Endothelial cell of hepatic sinusoid (primary cell): ENCODE measurements at regions not wholly inside any gene's neighbourhood (a gene's known extent, or its start where the extent isn't known, plus 50 kb on each side); places are given as distances from the start of the nearest gene placed in this dataset.

Source experiments
- in situ Hi-C: cut with HindIII; loops from 2 replicates; pipeline ENCODE4 v1.10.0; 2017; ENCODE audit warnings: low sequenced_read_pairs

- in situ Hi-C loops = no loop called here
Observed at GRCh38 chr16:73546341-73546845, 498.5 kb upstream of the ZFHX3 start.

GRCh38 chr16:73545755-73546154 is 497.8 kb upstream of the ZFHX3 start:
- in situ Hi-C loops = no loop called here

GRCh38 chr16:73545290-73545689 is 497.4 kb upstream of the ZFHX3 start:
- in situ Hi-C loops = no loop called here

- in situ Hi-C loops = no loop called here
Observed at GRCh38 chr16:73544826-73545225, 496.9 kb upstream of the ZFHX3 start.

GRCh38 chr16:73543970-73544599 is 496.2 kb upstream of the ZFHX3 start:
- in situ Hi-C loops = no loop called here

GRCh38 chr16:73543331-73543969 is 495.5 kb upstream of the ZFHX3 start:
- in situ Hi-C loops = no loop called here

- in situ Hi-C loops = no loop called here
Observed at GRCh38 chr16:73542885-73543284, 495.0 kb upstream of the ZFHX3 start.

GRCh38 chr16:73537921-73538320 is 490.0 kb upstream of the ZFHX3 start:
- in situ Hi-C loops = no loop called here

GRCh38 chr16:73536931-73537330 is 489.0 kb upstream of the ZFHX3 start:
- in situ Hi-C loops = no loop called here

- in situ Hi-C loops = no loop called here
Observed at GRCh38 chr16:73531021-73531420, 483.1 kb upstream of the ZFHX3 start.

- in situ Hi-C loops = no loop called here
Observed at GRCh38 chr16:73530529-73530928, 482.6 kb upstream of the ZFHX3 start.

- in situ Hi-C loops = no loop called here
Observed at GRCh38 chr16:73529303-73530012, 481.5 kb upstream of the ZFHX3 start.

- in situ Hi-C loops = no loop called here
Observed at GRCh38 chr16:73527187-73527586, 479.3 kb upstream of the ZFHX3 start.

- in situ Hi-C loops = no loop called here
Observed at GRCh38 chr16:73526011-73526804, 478.3 kb upstream of the ZFHX3 start.

GRCh38 chr16:73523209-73523608 is 475.3 kb upstream of the ZFHX3 start:
- in situ Hi-C loops = no loop called here

GRCh38 chr16:73521499-73521898 is 473.6 kb upstream of the ZFHX3 start:
- in situ Hi-C loops = no loop called here

GRCh38 chr16:73515616-73516015 is 467.7 kb upstream of the ZFHX3 start:
- in situ Hi-C loops = no loop called here

GRCh38 chr16:73510852-73511251 is 462.9 kb upstream of the ZFHX3 start:
- in situ Hi-C loops = no loop called here

- in situ Hi-C loops = no loop called here
Observed at GRCh38 chr16:73506568-73507056, 458.7 kb upstream of the ZFHX3 start.

GRCh38 chr16:73505577-73505976 is 457.6 kb upstream of the ZFHX3 start:
- in situ Hi-C loops = no loop called here
